ENCODE measurements at regions not wholly inside any gene's neighbourhood (a gene's known extent, or its start where the extent isn't known, plus 50 kb on each side); places are given as distances from the start of the nearest gene placed in this dataset.

DNA sequence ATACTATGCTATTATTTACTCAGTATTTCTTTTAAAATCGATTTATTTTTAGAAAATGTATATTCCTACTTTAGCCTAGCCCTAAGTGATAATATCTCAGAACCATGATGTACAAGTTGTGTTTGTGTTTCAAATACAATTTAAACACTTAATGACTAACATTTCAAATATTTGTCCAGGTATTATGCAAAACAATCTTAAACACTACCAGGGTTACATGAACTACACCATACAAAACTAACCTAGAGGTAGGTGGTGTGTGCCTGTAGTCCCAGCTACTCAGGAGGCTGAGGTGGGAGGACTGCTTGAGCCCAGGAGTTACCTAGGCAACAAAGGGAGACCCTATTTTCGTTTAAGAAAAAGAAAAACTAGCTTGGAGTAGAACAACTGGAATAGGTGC lies 83.0 kb upstream of the TMEM33 start:
- no peak for ATAC-seq
- no peak for TF ChIP-seq RARB (CRISPR knock-in tag; IDR thresholded peaks at IDR 0.05)
- no peak for TF ChIP-seq BACH2 (CRISPR knock-in tag; IDR thresholded peaks at IDR 0.05; ENCODE audit: borderline replicate concordance)
- no peak for TF ChIP-seq ZNF70 (CRISPR knock-in tag; IDR thresholded peaks at IDR 0.05)
- TF ChIP-seq, protein P1, sequence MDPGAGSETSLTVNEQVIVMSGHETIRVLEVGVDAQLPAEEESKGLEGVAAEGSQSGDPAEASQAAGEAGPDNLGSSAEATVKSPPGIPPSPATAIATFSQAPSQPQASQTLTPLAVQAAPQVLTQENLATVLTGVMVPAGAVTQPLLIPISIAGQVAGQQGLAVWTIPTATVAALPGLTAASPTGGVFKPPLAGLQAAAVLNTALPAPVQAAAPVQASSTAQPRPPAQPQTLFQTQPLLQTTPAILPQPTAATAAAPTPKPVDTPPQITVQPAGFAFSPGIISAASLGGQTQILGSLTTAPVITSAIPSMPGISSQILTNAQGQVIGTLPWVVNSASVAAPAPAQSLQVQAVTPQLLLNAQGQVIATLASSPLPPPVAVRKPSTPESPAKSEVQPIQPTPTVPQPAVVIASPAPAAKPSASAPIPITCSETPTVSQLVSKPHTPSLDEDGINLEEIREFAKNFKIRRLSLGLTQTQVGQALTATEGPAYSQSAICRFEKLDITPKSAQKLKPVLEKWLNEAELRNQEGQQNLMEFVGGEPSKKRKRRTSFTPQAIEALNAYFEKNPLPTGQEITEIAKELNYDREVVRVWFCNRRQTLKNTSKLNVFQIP (CRISPR knock-in tag; IDR thresholded peaks at IDR 0.05; ENCODE audit: borderline replicate concordance, low read depth): no peak
- TF ChIP-seq ZC3H10 (CRISPR knock-in tag; IDR thresholded peaks at IDR 0.05): no peak
- no peak for TF ChIP-seq CSRNP3 (CRISPR knock-in tag; IDR thresholded peaks at IDR 0.05)
- TF ChIP-seq ARNTL (CRISPR knock-in tag; IDR thresholded peaks at IDR 0.05; ENCODE audit: borderline replicate concordance, low read depth): no peak
- TF ChIP-seq CSDC2 (CRISPR knock-in tag; IDR thresholded peaks at IDR 0.05): no peak
- TF ChIP-seq, protein P2, sequence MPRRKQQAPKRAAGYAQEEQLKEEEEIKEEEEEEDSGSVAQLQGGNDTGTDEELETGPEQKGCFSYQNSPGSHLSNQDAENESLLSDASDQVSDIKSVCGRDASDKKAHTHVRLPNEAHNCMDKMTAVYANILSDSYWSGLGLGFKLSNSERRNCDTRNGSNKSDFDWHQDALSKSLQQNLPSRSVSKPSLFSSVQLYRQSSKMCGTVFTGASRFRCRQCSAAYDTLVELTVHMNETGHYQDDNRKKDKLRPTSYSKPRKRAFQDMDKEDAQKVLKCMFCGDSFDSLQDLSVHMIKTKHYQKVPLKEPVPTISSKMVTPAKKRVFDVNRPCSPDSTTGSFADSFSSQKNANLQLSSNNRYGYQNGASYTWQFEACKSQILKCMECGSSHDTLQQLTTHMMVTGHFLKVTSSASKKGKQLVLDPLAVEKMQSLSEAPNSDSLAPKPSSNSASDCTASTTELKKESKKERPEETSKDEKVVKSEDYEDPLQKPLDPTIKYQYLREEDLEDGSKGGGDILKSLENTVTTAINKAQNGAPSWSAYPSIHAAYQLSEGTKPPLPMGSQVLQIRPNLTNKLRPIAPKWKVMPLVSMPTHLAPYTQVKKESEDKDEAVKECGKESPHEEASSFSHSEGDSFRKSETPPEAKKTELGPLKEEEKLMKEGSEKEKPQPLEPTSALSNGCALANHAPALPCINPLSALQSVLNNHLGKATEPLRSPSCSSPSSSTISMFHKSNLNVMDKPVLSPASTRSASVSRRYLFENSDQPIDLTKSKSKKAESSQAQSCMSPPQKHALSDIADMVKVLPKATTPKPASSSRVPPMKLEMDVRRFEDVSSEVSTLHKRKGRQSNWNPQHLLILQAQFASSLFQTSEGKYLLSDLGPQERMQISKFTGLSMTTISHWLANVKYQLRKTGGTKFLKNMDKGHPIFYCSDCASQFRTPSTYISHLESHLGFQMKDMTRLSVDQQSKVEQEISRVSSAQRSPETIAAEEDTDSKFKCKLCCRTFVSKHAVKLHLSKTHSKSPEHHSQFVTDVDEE (CRISPR knock-in tag; IDR thresholded peaks at IDR 0.05): no peak
- no peak for TF ChIP-seq ESRRG (CRISPR knock-in tag; IDR thresholded peaks at IDR 0.05)
- TF ChIP-seq ZNF8 (CRISPR knock-in tag; IDR thresholded peaks at IDR 0.05): no peak
- TF ChIP-seq OSR1 (CRISPR knock-in tag; IDR thresholded peaks at IDR 0.05): no peak
- TF ChIP-seq GLIS3 (CRISPR knock-in tag; IDR thresholded peaks at IDR 0.05): no peak

GRCh38 chr4:41851621-41852020 lies 83.6 kb upstream of the TMEM33 start:
- TF ChIP-seq, protein P3, sequence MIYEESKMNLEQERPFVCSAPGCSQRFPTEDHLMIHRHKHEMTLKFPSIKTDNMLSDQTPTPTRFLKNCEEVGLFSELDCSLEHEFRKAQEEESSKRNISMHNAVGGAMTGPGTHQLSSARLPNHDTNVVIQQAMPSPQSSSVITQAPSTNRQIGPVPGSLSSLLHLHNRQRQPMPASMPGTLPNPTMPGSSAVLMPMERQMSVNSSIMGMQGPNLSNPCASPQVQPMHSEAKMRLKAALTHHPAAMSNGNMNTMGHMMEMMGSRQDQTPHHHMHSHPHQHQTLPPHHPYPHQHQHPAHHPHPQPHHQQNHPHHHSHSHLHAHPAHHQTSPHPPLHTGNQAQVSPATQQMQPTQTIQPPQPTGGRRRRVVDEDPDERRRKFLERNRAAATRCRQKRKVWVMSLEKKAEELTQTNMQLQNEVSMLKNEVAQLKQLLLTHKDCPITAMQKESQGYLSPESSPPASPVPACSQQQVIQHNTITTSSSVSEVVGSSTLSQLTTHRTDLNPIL (CRISPR knock-in tag; IDR thresholded peaks at IDR 0.05; ENCODE audit: low read depth): no peak
- no peak for TF ChIP-seq ZFP3 (CRISPR knock-in tag; IDR thresholded peaks at IDR 0.05)
- no peak for TF ChIP-seq GLIS3 (CRISPR knock-in tag; IDR thresholded peaks at IDR 0.05)
- TF ChIP-seq CSDC2 (CRISPR knock-in tag; IDR thresholded peaks at IDR 0.05): no peak
- no peak for TF ChIP-seq ZNF565 (CRISPR knock-in tag; conservative IDR thresholded peaks at IDR 0.05; ENCODE audit: low read depth)
- no peak for TF ChIP-seq ESRRG (CRISPR knock-in tag; IDR thresholded peaks at IDR 0.05)
- TF ChIP-seq PPARA (CRISPR knock-in tag; IDR thresholded peaks at IDR 0.05; ENCODE audit: borderline replicate concordance): no peak
- no peak for TF ChIP-seq BACH2 (CRISPR knock-in tag; IDR thresholded peaks at IDR 0.05; ENCODE audit: borderline replicate concordance)
- no peak for TF ChIP-seq ZNF8 (CRISPR knock-in tag; IDR thresholded peaks at IDR 0.05)
- TF ChIP-seq RARB (CRISPR knock-in tag; IDR thresholded peaks at IDR 0.05): no peak
- ATAC-seq: no peak

DNA sequence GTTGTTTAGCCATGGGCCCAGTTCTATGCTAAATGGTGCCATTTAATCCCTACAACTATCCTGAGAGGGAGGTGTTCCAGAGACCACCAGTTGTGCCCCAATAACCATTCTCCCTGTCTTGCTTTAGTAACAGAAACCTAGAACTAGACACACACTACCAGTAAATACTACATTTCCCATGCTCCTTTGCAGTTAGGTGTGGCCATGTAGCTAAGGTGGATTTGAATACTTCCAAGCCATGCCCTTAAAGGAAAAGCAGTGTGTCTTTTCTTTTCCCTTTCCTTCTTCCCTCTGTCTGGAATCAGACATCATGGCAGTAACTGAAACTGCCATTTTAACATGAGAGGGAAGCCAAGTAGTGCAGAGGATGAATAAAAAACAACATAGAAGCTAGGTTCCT lies 90.9 kb upstream of the TMEM33 start:
- TF ChIP-seq, protein P3 (CRISPR knock-in tag; IDR thresholded peaks at IDR 0.05; ENCODE audit: low read depth): no peak
- TF ChIP-seq ZFP30 (CRISPR knock-in tag; IDR thresholded peaks at IDR 0.05) (no peak), TOX (CRISPR knock-in tag; IDR thresholded peaks at IDR 0.05; ENCODE audit: borderline replicate concordance) (no peak), ZNF565 (CRISPR knock-in tag; conservative IDR thresholded peaks at IDR 0.05; ENCODE audit: low read depth) (no peak), GLIS3 (CRISPR knock-in tag; IDR thresholded peaks at IDR 0.05) (no peak), PPARA (CRISPR knock-in tag; IDR thresholded peaks at IDR 0.05; ENCODE audit: borderline replicate concordance) (no peak), ARNTL (CRISPR knock-in tag; IDR thresholded peaks at IDR 0.05; ENCODE audit: borderline replicate concordance, low read depth) (no peak), RARB (CRISPR knock-in tag; IDR thresholded peaks at IDR 0.05) (no peak), ZNF8 (CRISPR knock-in tag; IDR thresholded peaks at IDR 0.05) (no peak)
- TF ChIP-seq, protein P1 (CRISPR knock-in tag; IDR thresholded peaks at IDR 0.05; ENCODE audit: borderline replicate concordance, low read depth): no peak
- ATAC-seq: no peak

Measured in SK-N-SH treated with all-trans-retinoic acid at 6 μM for 48 hours (cell line).